Esophagus (tissue), 2 donors: ENCODE measurements at regions not wholly inside any gene's neighbourhood (a gene's known extent, or its start where the extent isn't known, plus 50 kb on each side); places are given as distances from the start of the nearest gene placed in this dataset.

Experiments
- H3K27ac ChIP-seq, 2 donors: one replicate each; pipeline ENCODE4 v1.5.1; 2013; ENCODE audit warnings: low read depth in 2 of 2, mild to moderate bottlenecking in 2 of 2, inconsistent platforms in 1 of 2, low read length in 1 of 2, moderate library complexity in 1 of 2
- H3K27me3 ChIP-seq, 2 donors: one replicate each; pipeline ENCODE4 v1.6.1; 2013; ENCODE audit warnings: low read length in 2 of 2, control low read depth in 1 of 2, mild to moderate bottlenecking in 1 of 2; ENCODE audit not compliant: insufficient read depth in 2 of 2, control insufficient read depth in 1 of 2
- H3K36me3 ChIP-seq, 2 donors: one replicate each; pipeline ENCODE4 v1.6.1; 2013; ENCODE audit warnings: low read length in 1 of 2; ENCODE audit not compliant: control insufficient read depth in 2 of 2, insufficient read depth in 2 of 2
- H3K4me1 ChIP-seq, 2 donors: one replicate each; pipeline ENCODE4 v1.6.1; 2013; ENCODE audit warnings: low read length in 1 of 2; ENCODE audit not compliant: control insufficient read depth in 2 of 2, insufficient read depth in 2 of 2
- H3K4me3 ChIP-seq, 2 donors: one replicate each; pipeline ENCODE4 v1.5.1; 2013; ENCODE audit warnings: low read length in 2 of 2, mild to moderate bottlenecking in 2 of 2, low read depth in 1 of 2, moderate library complexity in 1 of 2
- H3K9me3 ChIP-seq, 2 donors: one replicate each; pipeline ENCODE4 v1.6.1; 2013; ENCODE audit warnings: mild to moderate bottlenecking in 2 of 2, low read depth in 1 of 2, low read length in 1 of 2, moderate library complexity in 1 of 2; ENCODE audit not compliant: control insufficient read depth in 2 of 2, insufficient read depth in 1 of 2
- WGBS, 2 donors: extraction: QIAGEN DNeasy Blood & Tissue Kit; methylation state at CpG; one replicate each; pipeline ENCODE4 v1.1.7; 2013; 5-methylcytosine and 5-hydroxymethylcytosine counted together
- donor health status: healthy with polysubstance abuse.
- donor health status: Bipolar disorder and iron deficiency.

DNA sequence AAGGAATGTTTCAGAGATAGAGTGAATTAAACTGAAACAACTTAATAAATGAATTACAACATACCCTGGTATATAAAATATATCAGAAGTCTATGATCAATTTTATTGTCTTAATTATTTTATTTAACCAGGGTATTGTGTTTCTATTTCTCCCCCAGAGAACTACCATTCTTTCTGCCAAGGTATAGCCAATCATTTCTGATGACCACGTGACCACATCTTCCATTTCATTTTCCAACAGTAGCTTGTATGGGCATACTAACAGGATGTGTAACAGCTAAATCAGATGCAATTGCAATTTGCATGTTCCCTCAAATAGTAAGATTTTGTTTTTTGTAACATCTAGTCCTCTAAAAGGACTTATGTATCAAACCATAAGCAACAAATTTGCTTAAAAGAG lies 123.9 kb upstream of the COL1A2 start:
- no peaks in the 10 kb centered on the region for H3K4me1 ChIP-seq
- no peak overlapping the region for H3K4me3 ChIP-seq
- H3K27ac ChIP-seq, result no peak overlapping the region
- H3K27me3 ChIP-seq, result no peaks in the 10 kb centered on the region
- WGBS, 2 donors, result 82 to 84% methylated on average over 1 of the region's 1 CpG
- no peaks in the 10 kb centered on the region for H3K9me3 ChIP-seq
- no peaks in the 10 kb centered on the region for H3K36me3 ChIP-seq

DNA sequence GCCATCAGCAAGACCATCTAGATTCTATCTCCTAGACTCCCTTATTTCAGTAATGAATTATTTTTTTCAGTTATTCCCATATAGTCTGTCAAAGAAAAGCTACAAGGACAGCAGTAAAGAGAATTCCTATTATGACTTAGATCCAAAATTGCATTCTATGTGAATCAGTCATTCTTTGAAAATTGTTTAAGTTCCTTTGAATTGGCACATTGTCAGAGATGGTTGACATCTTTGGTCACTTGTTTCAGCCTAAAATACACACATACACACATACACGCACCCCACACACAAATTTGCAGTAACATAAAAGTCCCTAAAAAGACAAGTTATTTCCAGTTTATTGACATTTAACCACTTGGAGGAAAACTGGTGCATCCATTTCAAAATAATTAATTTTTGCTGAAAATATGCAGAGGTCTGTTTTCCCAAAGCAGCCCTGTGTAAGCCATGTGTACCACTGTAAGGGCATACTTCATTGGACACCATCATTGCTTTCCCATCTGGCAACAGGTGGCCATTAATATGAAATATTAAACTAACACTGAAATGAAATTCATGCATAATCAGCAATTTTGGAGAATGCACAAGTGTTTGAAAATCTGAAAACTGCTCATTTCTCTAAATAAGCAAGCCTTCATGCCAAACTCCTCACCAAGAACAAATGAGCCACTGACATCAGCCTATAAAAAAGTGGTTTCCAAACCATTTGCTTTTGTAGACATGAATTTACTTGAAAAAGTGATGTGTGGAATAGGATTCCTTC lies 121.7 kb upstream of the COL1A2 start:
- Histone ChIP-seq H3K27me3 (no peaks in the 10 kb centered on the region), H3K27ac (no peak overlapping the region), H3K4me1 (no peaks in the 10 kb centered on the region), H3K9me3 (no peaks in the 10 kb centered on the region), H3K36me3 (no peaks in the 10 kb centered on the region), H3K4me3 (no peak overlapping the region)
- WGBS, 2 donors, result 87 to 89% methylated on average over 1 of the region's 1 CpG

DNA sequence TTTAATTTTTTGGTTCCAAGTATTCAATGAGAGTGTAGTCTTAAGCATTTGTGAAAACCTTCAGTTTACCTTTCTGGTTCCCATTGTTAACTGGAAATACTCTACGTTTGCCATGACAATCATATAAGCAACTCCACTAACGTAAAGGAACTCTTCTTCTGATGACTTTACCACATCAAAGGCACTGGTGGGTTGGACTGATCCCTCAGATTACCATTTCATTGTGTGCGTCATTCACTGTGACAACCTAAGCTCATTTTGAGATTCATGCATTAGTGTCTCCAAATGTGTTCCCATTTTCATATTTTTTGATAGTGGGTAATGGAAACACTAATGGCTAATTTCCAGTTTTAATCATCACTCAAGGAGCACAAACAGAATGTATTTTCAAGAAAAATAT lies 119.9 kb upstream of the COL1A2 start:
- Histone ChIP-seq H3K36me3 (no peaks in the 10 kb centered on the region), H3K27me3 (no peaks in the 10 kb centered on the region), H3K27ac (no peak overlapping the region), H3K4me3 (no peak overlapping the region), H3K4me1 (no peaks in the 10 kb centered on the region), H3K9me3 (no peaks in the 10 kb centered on the region)
- WGBS, 2 donors, result 49 to 54% methylated on average over 3 of the region's 3 CpGs

DNA sequence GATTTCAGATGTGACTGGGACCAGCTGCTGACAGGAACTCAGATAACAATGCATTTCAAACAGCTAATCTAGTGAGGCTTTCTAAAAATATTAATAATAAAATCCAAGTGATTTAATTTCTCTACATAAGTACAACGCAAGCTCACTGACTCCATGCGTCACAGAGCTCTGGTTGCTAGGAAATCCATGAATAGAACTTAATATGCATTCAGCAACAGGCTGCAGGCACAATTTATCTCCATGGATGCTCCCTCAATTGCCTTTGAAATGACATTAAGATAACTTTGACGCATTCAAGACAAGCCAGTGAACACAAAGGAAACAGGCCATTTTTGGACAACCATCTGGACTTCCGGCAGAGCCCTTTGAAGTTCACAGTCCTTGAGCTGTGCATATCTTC lies 118.7 kb upstream of the COL1A2 start:
- 69 to 74% methylated on average over 4 of the region's 4 CpGs for WGBS, 2 donors
- Histone ChIP-seq H3K36me3 (no peaks in the 10 kb centered on the region), H3K4me3 (no peak overlapping the region), H3K27me3 (no peaks in the 10 kb centered on the region), H3K9me3 (no peaks in the 10 kb centered on the region), H3K27ac (no peak overlapping the region), H3K4me1 (no peaks in the 10 kb centered on the region)

DNA sequence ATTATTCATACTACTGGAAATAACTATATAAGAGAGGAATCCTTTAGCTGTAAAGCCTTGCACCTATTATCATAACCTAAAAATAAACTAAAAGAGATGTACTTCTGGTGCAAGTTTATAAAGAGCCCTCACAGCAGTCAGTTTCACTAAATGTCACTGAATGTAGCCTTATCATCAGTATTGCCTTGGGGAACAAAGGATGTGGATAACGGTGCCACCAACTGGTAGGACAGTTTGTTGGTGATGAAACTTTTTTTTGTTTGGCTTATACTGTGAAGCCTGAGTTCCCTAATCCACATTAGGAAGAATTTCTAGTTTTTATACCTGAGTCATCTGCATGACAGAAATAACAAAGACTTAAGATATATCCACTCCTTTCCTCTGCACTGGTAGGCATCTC lies 117.9 kb upstream of the COL1A2 start:
- H3K4me1 ChIP-seq, result no peaks in the 10 kb centered on the region
- H3K27ac ChIP-seq, result no peak overlapping the region
- WGBS, 2 donors, result 18 to 20% methylated on average over 1 of the region's 1 CpG
- H3K9me3 ChIP-seq, result no peaks in the 10 kb centered on the region
- no peaks in the 10 kb centered on the region for H3K36me3 ChIP-seq
- H3K27me3 ChIP-seq, result no peaks in the 10 kb centered on the region
- no peak overlapping the region for H3K4me3 ChIP-seq

DNA sequence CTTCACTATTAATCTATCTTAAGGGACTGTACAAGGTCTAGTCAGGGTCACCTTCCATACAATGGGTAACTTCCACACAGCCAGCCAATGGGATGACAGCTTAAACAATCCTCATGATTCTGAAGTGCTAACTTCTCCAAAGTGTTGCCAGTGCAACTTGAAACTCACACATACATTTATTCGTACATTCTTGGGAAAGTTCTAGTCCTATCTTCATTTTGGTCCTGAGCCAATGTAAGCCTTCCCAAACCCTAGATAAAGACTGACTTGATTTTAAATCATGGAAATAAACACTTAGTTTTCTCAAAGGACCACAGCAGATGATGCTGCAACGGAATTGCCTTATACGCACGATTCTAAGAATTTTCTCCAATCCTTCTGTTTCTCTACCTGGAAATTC lies 117.5 kb upstream of the COL1A2 start:
- Histone ChIP-seq H3K9me3 (no peaks in the 10 kb centered on the region), H3K4me3 (no peak overlapping the region), H3K4me1 (no peaks in the 10 kb centered on the region), H3K36me3 (no peaks in the 10 kb centered on the region), H3K27me3 (no peaks in the 10 kb centered on the region), H3K27ac (no peak overlapping the region)
- WGBS, 2 donors, result 85 to 87% methylated on average over 4 of the region's 4 CpGs

GRCh38 chr7:94280851-94281250 lies 113.8 kb upstream of the COL1A2 start:
- Histone ChIP-seq H3K27ac (no peak overlapping the region), H3K4me1 (no peaks in the 10 kb centered on the region), H3K9me3 (no peaks in the 10 kb centered on the region), H3K36me3 (no peaks in the 10 kb centered on the region), H3K27me3 (no peaks in the 10 kb centered on the region), H3K4me3 (no peak overlapping the region)
- WGBS, 2 donors, result 41 to 42% methylated on average over 2 of the region's 2 CpGs

- Histone ChIP-seq H3K9me3 (no peaks in the 10 kb centered on the region), H3K36me3 (no peaks in the 10 kb centered on the region), H3K4me3 (no peak overlapping the region), H3K27me3 (no peaks in the 10 kb centered on the region), H3K4me1 (no peaks in the 10 kb centered on the region), H3K27ac (no peak overlapping the region)
- 39 to 40% methylated on average over 2 of the region's 2 CpGs for WGBS, 2 donors
Measured at GRCh38 chr7:94284104-94284503, 110.6 kb upstream of the COL1A2 start.

DNA sequence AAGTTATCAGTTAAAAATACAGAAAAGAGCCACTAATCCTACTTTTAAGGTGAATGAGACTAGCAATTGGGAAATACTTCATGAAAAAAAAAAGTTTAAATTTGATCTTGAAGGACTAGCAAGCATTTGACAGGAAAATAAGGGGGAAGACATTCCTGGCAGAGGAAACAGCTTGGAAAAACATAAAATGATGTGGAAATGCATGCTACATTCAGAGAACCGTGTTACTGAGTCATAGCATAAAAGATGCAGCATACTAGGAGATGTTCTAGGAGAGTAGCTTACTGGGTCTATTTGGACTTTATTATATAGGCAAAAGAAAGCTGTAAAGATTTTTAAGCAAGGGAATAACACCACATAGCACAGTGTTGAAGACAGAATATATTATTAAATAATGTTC lies 108.6 kb upstream of the COL1A2 start:
- Histone ChIP-seq H3K9me3 (no peaks in the 10 kb centered on the region), H3K4me1 (no peaks in the 10 kb centered on the region), H3K4me3 (no peak overlapping the region), H3K36me3 (no peaks in the 10 kb centered on the region), H3K27ac (no peak overlapping the region), H3K27me3 (no peaks in the 10 kb centered on the region)
- WGBS, 2 donors, result 43 to 59% methylated on average over 1 of the region's 1 CpG

- no peak overlapping the region for H3K27ac ChIP-seq
- H3K36me3 ChIP-seq, result no peaks in the 10 kb centered on the region
- WGBS, 2 donors, result 66 to 74% methylated on average over 1 of the region's 1 CpG
- H3K27me3 ChIP-seq, result no peaks in the 10 kb centered on the region
- H3K9me3 ChIP-seq, result no peaks in the 10 kb centered on the region
- H3K4me3 ChIP-seq, result no peak overlapping the region
- no peaks in the 10 kb centered on the region for H3K4me1 ChIP-seq
Measured at GRCh38 chr7:94288096-94288495, 106.6 kb upstream of the COL1A2 start.
